ENCODE measurements at regions not wholly inside any gene's neighbourhood (a gene's known extent, or its start where the extent isn't known, plus 50 kb on each side); places are given as distances from the start of the nearest gene placed in this dataset.

GRCh38 chr1:234681065-234681464 is 71.1 kb upstream of the IRF2BP2 start:
- CTCF ChIA-PET: no interaction called here
- POLR2A ChIA-PET: no interaction called here

GRCh38 chr1:234680331-234680904 is 70.4 kb upstream of the IRF2BP2 start:
- H3K9me3 Mint-ChIP-seq (ENCODE audit: insufficient read depth): no peaks in the 10 kb centered on the region
- no peaks in the 10 kb centered on the region for H3K27me3 Mint-ChIP-seq
- TF ChIP-seq EZH2 (IDR thresholded peaks at IDR 0.05; ENCODE audit: borderline replicate concordance, insufficient read depth, low read depth, low read length, poor library complexity, severe bottlenecking): no peak
- TF ChIP-seq, protein P1, sequence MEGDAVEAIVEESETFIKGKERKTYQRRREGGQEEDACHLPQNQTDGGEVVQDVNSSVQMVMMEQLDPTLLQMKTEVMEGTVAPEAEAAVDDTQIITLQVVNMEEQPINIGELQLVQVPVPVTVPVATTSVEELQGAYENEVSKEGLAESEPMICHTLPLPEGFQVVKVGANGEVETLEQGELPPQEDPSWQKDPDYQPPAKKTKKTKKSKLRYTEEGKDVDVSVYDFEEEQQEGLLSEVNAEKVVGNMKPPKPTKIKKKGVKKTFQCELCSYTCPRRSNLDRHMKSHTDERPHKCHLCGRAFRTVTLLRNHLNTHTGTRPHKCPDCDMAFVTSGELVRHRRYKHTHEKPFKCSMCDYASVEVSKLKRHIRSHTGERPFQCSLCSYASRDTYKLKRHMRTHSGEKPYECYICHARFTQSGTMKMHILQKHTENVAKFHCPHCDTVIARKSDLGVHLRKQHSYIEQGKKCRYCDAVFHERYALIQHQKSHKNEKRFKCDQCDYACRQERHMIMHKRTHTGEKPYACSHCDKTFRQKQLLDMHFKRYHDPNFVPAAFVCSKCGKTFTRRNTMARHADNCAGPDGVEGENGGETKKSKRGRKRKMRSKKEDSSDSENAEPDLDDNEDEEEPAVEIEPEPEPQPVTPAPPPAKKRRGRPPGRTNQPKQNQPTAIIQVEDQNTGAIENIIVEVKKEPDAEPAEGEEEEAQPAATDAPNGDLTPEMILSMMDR (IDR thresholded peaks at IDR 0.05): no peak
- H3K4me1 Mint-ChIP-seq: peaks cover 10% of the 10 kb centered on the region
- no peak for DNase-seq
- Histone ChIP-seq H3K27ac (ENCODE audit: low read length in 2 of 2) (no peak overlapping the region), H2AFZ (ENCODE audit: insufficient read depth, low read depth, low read length, poor library complexity, severe bottlenecking) (no peak overlapping the region), H3K36me3 (replicated peaks in 1 of 2; ENCODE audit: control extremely low read depth in 1 of 2, control insufficient read depth in 1 of 2, extremely low read depth in 1 of 2, insufficient read depth in 2 of 2, low read length in 1 of 2) (no peaks in the 10 kb centered on the region), H3K4me2 (replicated peaks; ENCODE audit: low read depth, low read length, poor library complexity, severe bottlenecking) (no peak overlapping the region), H3K4me3 (ENCODE audit: control extremely low read depth in 1 of 5, extremely low read depth in 1 of 5, insufficient read depth in 1 of 5, low read depth in 2 of 5, low read length in 4 of 5) (no peak overlapping the region), H3K9me3 (ENCODE audit: control extremely low read depth in 1 of 3, control insufficient read depth in 2 of 3, insufficient read depth in 1 of 3, low read length in 2 of 3) (peaks cover 0 to 2% (median 0%) of the 10 kb centered on the region in 3 donors), H3K9ac (ENCODE audit: low read length) (no peak overlapping the region), H3K79me2 (ENCODE audit: control insufficient read depth, insufficient read depth, low read length) (no peaks in the 10 kb centered on the region), H3K4me1 (ENCODE audit: control insufficient read depth in 2 of 2, insufficient read depth in 2 of 2, low read length in 2 of 2) (peaks cover 7 to 8% of the 10 kb centered on the region in 2 donors), H3K27me3 (replicated peaks in 1 of 4; ENCODE audit: control extremely low read depth in 1 of 4, control insufficient read depth in 3 of 4, insufficient read depth in 4 of 4, low read length in 3 of 4) (no peaks in the 10 kb centered on the region), H4K20me1 (ENCODE audit: control insufficient read depth, insufficient read depth, low read length, poor library complexity, severe bottlenecking) (no peaks in the 10 kb centered on the region)
- ChIA-PET CTCF (no interaction called here), POLR2A (no interaction called here)
- no peak overlapping the region for H3K27ac Mint-ChIP-seq
- ATAC-seq (ENCODE audit: low read depth): no peak
- WGBS (ENCODE audit: insufficient coverage): 97% methylated on average over 8 of the region's 8 CpGs
- intact Hi-C loops (cut with micrococcal nuclease): no loop called here
- no peak overlapping the region for H3K4me3 Mint-ChIP-seq

More at GRCh38 chr1:234681065-234681464, 71.1 kb upstream of the IRF2BP2 start:
- Histone ChIP-seq H3K4me2 (replicated peaks; ENCODE audit: low read depth, low read length, poor library complexity, severe bottlenecking) (no peak overlapping the region), H3K4me1 (ENCODE audit: control insufficient read depth in 2 of 2, insufficient read depth in 2 of 2, low read length in 2 of 2) (peaks cover 4 to 5% of the 10 kb centered on the region in 2 donors), H4K20me1 (ENCODE audit: control insufficient read depth, insufficient read depth, low read length, poor library complexity, severe bottlenecking) (no peaks in the 10 kb centered on the region), H3K79me2 (ENCODE audit: control insufficient read depth, insufficient read depth, low read length) (no peaks in the 10 kb centered on the region), H3K4me3 (ENCODE audit: control extremely low read depth in 1 of 5, extremely low read depth in 1 of 5, insufficient read depth in 1 of 5, low read depth in 2 of 5, low read length in 4 of 5) (no peak overlapping the region), H3K27me3 (replicated peaks in 1 of 4; ENCODE audit: control extremely low read depth in 1 of 4, control insufficient read depth in 3 of 4, insufficient read depth in 4 of 4, low read length in 3 of 4) (no peaks in the 10 kb centered on the region), H3K9ac (ENCODE audit: low read length) (no peak overlapping the region), H3K36me3 (replicated peaks in 1 of 2; ENCODE audit: control extremely low read depth in 1 of 2, control insufficient read depth in 1 of 2, extremely low read depth in 1 of 2, insufficient read depth in 2 of 2, low read length in 1 of 2) (no peaks in the 10 kb centered on the region), H3K27ac (ENCODE audit: low read length in 2 of 2) (no peak overlapping the region), H2AFZ (ENCODE audit: insufficient read depth, low read depth, low read length, poor library complexity, severe bottlenecking) (no peak overlapping the region), H3K9me3 (ENCODE audit: control extremely low read depth in 1 of 3, control insufficient read depth in 2 of 3, insufficient read depth in 1 of 3, low read length in 2 of 3) (peaks cover 0 to 4% (median 0%) of the 10 kb centered on the region in 3 donors)
- no peak for TF ChIP-seq EZH2 (IDR thresholded peaks at IDR 0.05; ENCODE audit: borderline replicate concordance, insufficient read depth, low read depth, low read length, poor library complexity, severe bottlenecking)
- TF ChIP-seq, protein P1 (IDR thresholded peaks at IDR 0.05): no peak
- Mint-ChIP-seq H3K27me3 (no peaks in the 10 kb centered on the region), H3K4me1 (peaks cover 5% of the 10 kb centered on the region), H3K9me3 (ENCODE audit: insufficient read depth) (no peaks in the 10 kb centered on the region), H3K27ac (no peak overlapping the region), H3K4me3 (no peak overlapping the region)
- ATAC-seq (ENCODE audit: low read depth) (no peak), DNase-seq (no peak)
- WGBS (ENCODE audit: insufficient coverage): 94% methylated on average over 2 of the region's 3 CpGs
- intact Hi-C loops (cut with micrococcal nuclease): no loop called here
